Uterus (tissue), 3 donors: ENCODE measurements at regions not wholly inside any gene's neighbourhood (a gene's known extent, or its start where the extent isn't known, plus 50 kb on each side); places are given as distances from the start of the nearest gene placed in this dataset.

Experiments used
- DNase-seq, 2 donors: peaks; one replicate each; pipeline ENCODE4 v3.0.0-alpha.2; 2019 to 2020
- H3K27ac ChIP-seq, 2 donors: fragments of 200-600 bp; sonication (generic); 1 replicate in 1 of 2; 2 replicates in 1 of 2; pipeline ENCODE4 v1.5.1; 2016 to 2018
- H3K27me3 ChIP-seq, 2 donors: fragments of 200-600 bp; sonication (generic); one replicate each; pipeline ENCODE4 v1.5.1; 2018 to 2019; ENCODE audit warnings: control low read depth in 1 of 2
- H3K36me3 ChIP-seq, 2 donors: fragments of 200-600 bp; sonication (generic); one replicate each; pipeline ENCODE4 v1.5.1; 2019; ENCODE audit warnings: control low read depth in 1 of 2
- H3K4me1 ChIP-seq, 2 donors: fragments of 200-600 bp; sonication (generic); one replicate each; pipeline ENCODE4 v1.5.1; 2018 to 2019; ENCODE audit warnings: control low read depth in 1 of 2
- H3K4me3 ChIP-seq, 2 donors: fragments of 200-600 bp; sonication (generic); 1 replicate in 1 of 2; 2 replicates in 1 of 2; pipeline ENCODE4 v1.5.1; 2018 to 2019; ENCODE audit warnings: mild to moderate bottlenecking in 1 of 2
- H3K9me3 ChIP-seq, 2 donors: fragments of 200-600 bp; sonication (generic); one replicate each; pipeline ENCODE4 v1.5.1; 2019; ENCODE audit warnings: control low read depth in 1 of 2
- POLR2A ChIP-seq, 2 donors: fragments of 450-650 bp; IDR thresholded peaks; one replicate each; pipeline ENCODE4 v1.6.1; 2016; ENCODE audit warnings: antibody characterized with exemption in 2 of 2, mild to moderate bottlenecking in 1 of 2, moderate library complexity in 1 of 2
- intact Hi-C: fragments of 100-400 bp; cut with DNase I; formaldehyde crosslinking; loops from one replicate; pipeline ENCODE4 v1.15.1; 2023; ENCODE audit warnings: low total_unique reads
- TF ChIP-seq, protein P1 (sequence below), 4 experiments: fragments of 200-600 bp in 2 of 4; fragments of 450-650 bp in 2 of 4; sonication (generic) in 2 of 4; IDR thresholded peaks; one replicate each; pipeline ENCODE4 v1.5.1; 2016 to 2019; ENCODE audit warnings: antibody characterized with exemption in 4 of 4, mild to moderate bottlenecking in 2 of 4, moderate library complexity in 1 of 4
- donor health status: DM: yes; HTN: yes; CAD: no.

DNA sequence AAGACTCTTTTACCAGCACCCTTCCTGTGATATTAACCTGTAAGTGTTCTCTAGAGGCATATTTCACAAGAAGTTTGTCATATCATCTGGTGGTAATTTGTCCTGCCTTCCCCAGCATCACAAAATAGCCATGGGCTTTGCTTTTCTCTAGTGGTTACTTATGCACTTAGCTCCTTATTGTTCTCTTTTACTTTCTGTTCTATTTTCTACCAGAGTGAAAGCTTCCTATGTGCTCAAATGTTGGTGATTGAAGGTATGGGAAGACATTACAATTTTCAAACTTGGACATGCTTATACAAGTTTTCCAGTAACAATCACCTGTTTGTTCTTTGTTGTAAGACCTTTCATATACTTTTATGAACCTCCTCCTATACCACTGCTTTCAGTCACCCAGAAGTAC is 87.0 kb upstream of the KCNH7 start:
- DNase-seq = no peak
- no peaks in the 10 kb centered on the region for H3K9me3 ChIP-seq
- no peaks in the 10 kb centered on the region for H3K27me3 ChIP-seq
- no peaks in the 10 kb centered on the region for H3K4me1 ChIP-seq
- intact Hi-C loops = no loop called here
- TF ChIP-seq POLR2A (IDR thresholded peaks at IDR 0.05) = no peak
- TF ChIP-seq, protein P1, sequence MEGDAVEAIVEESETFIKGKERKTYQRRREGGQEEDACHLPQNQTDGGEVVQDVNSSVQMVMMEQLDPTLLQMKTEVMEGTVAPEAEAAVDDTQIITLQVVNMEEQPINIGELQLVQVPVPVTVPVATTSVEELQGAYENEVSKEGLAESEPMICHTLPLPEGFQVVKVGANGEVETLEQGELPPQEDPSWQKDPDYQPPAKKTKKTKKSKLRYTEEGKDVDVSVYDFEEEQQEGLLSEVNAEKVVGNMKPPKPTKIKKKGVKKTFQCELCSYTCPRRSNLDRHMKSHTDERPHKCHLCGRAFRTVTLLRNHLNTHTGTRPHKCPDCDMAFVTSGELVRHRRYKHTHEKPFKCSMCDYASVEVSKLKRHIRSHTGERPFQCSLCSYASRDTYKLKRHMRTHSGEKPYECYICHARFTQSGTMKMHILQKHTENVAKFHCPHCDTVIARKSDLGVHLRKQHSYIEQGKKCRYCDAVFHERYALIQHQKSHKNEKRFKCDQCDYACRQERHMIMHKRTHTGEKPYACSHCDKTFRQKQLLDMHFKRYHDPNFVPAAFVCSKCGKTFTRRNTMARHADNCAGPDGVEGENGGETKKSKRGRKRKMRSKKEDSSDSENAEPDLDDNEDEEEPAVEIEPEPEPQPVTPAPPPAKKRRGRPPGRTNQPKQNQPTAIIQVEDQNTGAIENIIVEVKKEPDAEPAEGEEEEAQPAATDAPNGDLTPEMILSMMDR (IDR thresholded peaks at IDR 0.05) = no peak
- no peaks in the 10 kb centered on the region for H3K36me3 ChIP-seq
- no peak overlapping the region for H3K4me3 ChIP-seq
- no peak overlapping the region for H3K27ac ChIP-seq

DNA sequence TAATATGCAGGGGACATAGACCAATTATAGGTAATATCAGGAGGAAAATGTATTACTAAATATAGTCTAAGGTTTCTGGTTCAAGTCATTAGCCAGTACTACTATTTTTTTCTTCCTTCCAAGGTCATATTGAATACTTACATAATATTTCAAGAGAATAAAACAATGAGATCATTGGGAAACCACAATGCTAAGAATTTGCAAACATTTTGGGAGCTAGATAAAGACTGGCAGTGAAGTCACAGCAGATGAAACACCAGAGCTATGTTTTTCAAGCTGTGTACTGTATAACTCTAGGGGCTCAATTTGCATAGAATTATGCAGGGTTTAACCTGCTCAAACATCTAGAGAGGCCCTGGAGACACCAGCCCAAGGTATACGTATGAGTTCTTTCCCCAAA is 80.5 kb upstream of the KCNH7 start:
- Histone ChIP-seq H3K36me3 (no peaks in the 10 kb centered on the region), H3K27me3 (no peaks in the 10 kb centered on the region), H3K9me3 (no peaks in the 10 kb centered on the region), H3K4me3 (no peak overlapping the region), H3K4me1 (no peaks in the 10 kb centered on the region), H3K27ac (no peak overlapping the region)
- no peak for DNase-seq
- TF ChIP-seq POLR2A (IDR thresholded peaks at IDR 0.05) = no peak
- TF ChIP-seq, protein P1 (IDR thresholded peaks at IDR 0.05) = no peak
- intact Hi-C loops = no loop called here

DNA sequence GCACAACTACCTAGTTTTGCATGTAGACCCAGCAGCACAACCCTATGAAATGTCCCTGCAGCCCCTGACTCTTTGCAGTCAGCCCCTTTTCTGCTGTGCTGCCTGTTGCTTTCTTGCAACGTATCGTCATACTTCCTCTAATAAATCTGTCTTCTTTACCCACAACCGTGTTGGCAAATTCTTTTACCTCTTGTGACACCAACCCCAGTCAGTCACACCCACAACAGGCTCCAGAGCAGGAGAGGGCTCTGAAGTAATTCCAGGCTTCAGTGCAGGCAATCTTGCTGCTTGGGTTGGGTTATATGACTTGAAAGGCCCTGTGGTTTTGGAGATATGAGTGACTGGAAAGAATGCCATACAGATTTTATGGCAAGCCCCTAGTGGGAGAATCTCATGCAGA is 79.1 kb upstream of the KCNH7 start:
- Histone ChIP-seq H3K9me3 (no peaks in the 10 kb centered on the region), H3K27ac (no peak overlapping the region), H3K4me3 (no peak overlapping the region), H3K27me3 (no peaks in the 10 kb centered on the region), H3K36me3 (no peaks in the 10 kb centered on the region), H3K4me1 (no peaks in the 10 kb centered on the region)
- intact Hi-C loops = no loop called here
- DNase-seq = no peak
- TF ChIP-seq, protein P1 (IDR thresholded peaks at IDR 0.05) = no peak
- TF ChIP-seq POLR2A (IDR thresholded peaks at IDR 0.05) = no peak

DNA sequence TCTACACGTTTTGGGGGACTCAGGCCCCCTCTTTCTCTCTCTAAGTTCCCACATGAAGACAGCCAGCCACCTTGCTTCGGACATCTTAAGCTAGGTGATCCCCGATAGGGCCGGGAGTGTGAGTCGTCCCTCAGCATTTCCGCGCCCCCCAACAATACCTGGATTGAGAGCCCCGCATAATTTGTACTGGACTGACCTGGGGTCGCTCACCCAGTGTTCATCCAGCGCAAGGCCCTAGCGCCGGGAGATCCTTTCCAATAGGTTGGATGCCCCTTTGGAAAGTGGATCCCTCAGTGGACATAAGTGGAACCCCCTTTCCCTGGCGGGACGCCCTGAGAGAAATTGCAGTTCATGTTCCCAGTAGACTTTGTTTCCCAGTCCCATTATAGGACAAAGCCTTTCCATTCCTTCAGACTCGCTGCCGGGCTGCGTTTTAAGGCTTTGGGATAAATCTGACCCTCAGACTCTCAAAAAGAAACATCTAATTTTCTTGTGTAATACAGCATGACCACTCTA is 77.8 kb upstream of the KCNH7 start:
- TF ChIP-seq, protein P1 (IDR thresholded peaks at IDR 0.05) = no peak
- TF ChIP-seq POLR2A (IDR thresholded peaks at IDR 0.05) = no peak
- no peak for DNase-seq
- intact Hi-C loops = no loop called here

DNA sequence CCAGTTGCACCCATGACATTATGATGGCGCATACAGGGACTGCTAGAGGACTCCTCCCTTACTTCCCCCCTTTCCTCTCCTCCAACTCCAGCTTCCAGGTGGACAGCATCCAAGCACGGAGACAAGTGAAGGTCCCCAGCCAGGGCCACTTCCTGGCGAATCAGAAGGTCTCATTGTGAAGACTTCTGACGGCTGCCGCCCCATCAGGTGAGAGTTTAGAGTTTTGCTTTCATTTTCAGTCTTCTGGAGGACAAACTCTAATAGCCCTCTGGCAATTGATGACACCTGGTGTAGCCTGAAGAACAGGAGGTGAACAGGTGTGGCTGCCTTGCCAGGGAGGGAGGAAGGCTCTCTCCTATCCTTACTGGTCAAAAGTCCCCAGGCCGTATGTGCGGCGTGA is 77.3 kb upstream of the KCNH7 start:
- no peaks in the 10 kb centered on the region for H3K4me1 ChIP-seq
- H3K27ac ChIP-seq = no peak overlapping the region
- DNase-seq = no peak
- H3K36me3 ChIP-seq = no peaks in the 10 kb centered on the region
- intact Hi-C loops = no loop called here
- H3K27me3 ChIP-seq = no peaks in the 10 kb centered on the region
- H3K4me3 ChIP-seq = no peak overlapping the region
- no peak for TF ChIP-seq POLR2A (IDR thresholded peaks at IDR 0.05)
- TF ChIP-seq, protein P1 (IDR thresholded peaks at IDR 0.05) = no peak
- no peaks in the 10 kb centered on the region for H3K9me3 ChIP-seq

More for the DNA sequence above, 77.8 kb upstream of the KCNH7 start:
- no peaks in the 10 kb centered on the region for H3K27me3 ChIP-seq
- H3K4me3 ChIP-seq = no peak overlapping the region
- H3K9me3 ChIP-seq = no peaks in the 10 kb centered on the region
- no peaks in the 10 kb centered on the region for H3K36me3 ChIP-seq
- H3K4me1 ChIP-seq = no peaks in the 10 kb centered on the region
- H3K27ac ChIP-seq = no peak overlapping the region
